Calu3 (cell line): ENCODE measurements at regions not wholly inside any gene's neighbourhood (a gene's known extent, or its start where the extent isn't known, plus 50 kb on each side); places are given as distances from the start of the nearest gene placed in this dataset.

Source experiments
- BruUV-seq: library from RNA; stranded (reverse); fragments of 400-500 nt; replicated peaks from 2 replicates; lab custom pipeline; 2021; lab: Mats Ljungman, UMichigan
- CTCF ChIA-PET: fragments of 300-600 bp; sonication (Branson Sonifier 250); formaldehyde crosslinking; loops from one replicate; lab custom pipeline; 2022; ENCODE audit warnings: antibody characterized with exemption; lab: Charles Lee
- DNase-seq: peaks from one replicate; pipeline ENCODE4 v3.0.0; 2022
- H3K27ac Mint-ChIP-seq: one replicate; pipeline ENCODE4 v1.8.0; 2022; ENCODE audit warnings: mixed read lengths; ENCODE audit not compliant: unreplicated experiment
- H3K27me3 Mint-ChIP-seq: one replicate; pipeline ENCODE4 v1.8.0; 2022; ENCODE audit warnings: mixed read lengths; ENCODE audit not compliant: unreplicated experiment
- H3K36me3 Mint-ChIP-seq: one replicate; pipeline ENCODE4 v1.8.0; 2022; ENCODE audit warnings: mild to moderate bottlenecking, moderate library complexity, mixed read lengths; ENCODE audit not compliant: insufficient read depth, unreplicated experiment
- H3K4me1 Mint-ChIP-seq: one replicate; pipeline ENCODE4 v1.8.0; 2022; ENCODE audit warnings: mild to moderate bottlenecking, low read depth, mixed read lengths; ENCODE audit not compliant: unreplicated experiment
- H3K4me3 Mint-ChIP-seq: one replicate; pipeline ENCODE4 v1.8.0; 2022; ENCODE audit warnings: mild to moderate bottlenecking, low read depth, moderate library complexity, mixed read lengths; ENCODE audit not compliant: unreplicated experiment
- H3K9me3 Mint-ChIP-seq: one replicate; pipeline ENCODE4 v1.8.0; 2022; ENCODE audit warnings: low read depth, mixed read lengths; ENCODE audit not compliant: unreplicated experiment
- intact Hi-C: fragments of 100-400 bp; cut with micrococcal nuclease; formaldehyde crosslinking; loops from one replicate; pipeline ENCODE4 v1.10.0; 2022; ENCODE audit not compliant: unreplicated experiment
- TF ChIP-seq, protein P1 (sequence below): fragments of 200-600 bp; IDR thresholded peaks from one replicate; pipeline ENCODE4 v1.8.0; 2022; ENCODE audit warnings: antibody characterized with exemption; ENCODE audit not compliant: unreplicated experiment

DNA sequence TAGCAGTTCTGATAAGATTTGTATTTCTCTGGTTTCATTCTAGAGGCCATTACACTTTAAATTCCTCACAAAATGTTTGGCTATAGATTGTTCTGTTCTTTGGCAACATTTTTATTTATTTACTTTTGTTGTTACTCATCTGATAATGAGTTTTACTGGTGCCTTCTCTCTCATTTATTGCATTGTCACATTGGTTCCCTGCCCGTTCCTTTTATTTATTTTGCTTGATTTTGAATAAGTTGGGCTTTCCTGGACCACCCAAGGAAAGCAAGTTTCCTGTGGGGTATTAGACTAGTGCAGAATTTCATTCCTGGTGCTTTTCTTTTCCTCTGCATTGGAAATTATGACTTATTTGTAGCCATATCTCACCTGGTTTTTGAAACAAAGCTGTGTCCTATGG lies 232.0 kb downstream of the SOCS6 start:
- TF ChIP-seq, protein P1, sequence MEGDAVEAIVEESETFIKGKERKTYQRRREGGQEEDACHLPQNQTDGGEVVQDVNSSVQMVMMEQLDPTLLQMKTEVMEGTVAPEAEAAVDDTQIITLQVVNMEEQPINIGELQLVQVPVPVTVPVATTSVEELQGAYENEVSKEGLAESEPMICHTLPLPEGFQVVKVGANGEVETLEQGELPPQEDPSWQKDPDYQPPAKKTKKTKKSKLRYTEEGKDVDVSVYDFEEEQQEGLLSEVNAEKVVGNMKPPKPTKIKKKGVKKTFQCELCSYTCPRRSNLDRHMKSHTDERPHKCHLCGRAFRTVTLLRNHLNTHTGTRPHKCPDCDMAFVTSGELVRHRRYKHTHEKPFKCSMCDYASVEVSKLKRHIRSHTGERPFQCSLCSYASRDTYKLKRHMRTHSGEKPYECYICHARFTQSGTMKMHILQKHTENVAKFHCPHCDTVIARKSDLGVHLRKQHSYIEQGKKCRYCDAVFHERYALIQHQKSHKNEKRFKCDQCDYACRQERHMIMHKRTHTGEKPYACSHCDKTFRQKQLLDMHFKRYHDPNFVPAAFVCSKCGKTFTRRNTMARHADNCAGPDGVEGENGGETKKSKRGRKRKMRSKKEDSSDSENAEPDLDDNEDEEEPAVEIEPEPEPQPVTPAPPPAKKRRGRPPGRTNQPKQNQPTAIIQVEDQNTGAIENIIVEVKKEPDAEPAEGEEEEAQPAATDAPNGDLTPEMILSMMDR = no peak
- no peaks in the 10 kb centered on the region for H3K4me1 Mint-ChIP-seq
- BruUV-seq = no TSS peak

DNA sequence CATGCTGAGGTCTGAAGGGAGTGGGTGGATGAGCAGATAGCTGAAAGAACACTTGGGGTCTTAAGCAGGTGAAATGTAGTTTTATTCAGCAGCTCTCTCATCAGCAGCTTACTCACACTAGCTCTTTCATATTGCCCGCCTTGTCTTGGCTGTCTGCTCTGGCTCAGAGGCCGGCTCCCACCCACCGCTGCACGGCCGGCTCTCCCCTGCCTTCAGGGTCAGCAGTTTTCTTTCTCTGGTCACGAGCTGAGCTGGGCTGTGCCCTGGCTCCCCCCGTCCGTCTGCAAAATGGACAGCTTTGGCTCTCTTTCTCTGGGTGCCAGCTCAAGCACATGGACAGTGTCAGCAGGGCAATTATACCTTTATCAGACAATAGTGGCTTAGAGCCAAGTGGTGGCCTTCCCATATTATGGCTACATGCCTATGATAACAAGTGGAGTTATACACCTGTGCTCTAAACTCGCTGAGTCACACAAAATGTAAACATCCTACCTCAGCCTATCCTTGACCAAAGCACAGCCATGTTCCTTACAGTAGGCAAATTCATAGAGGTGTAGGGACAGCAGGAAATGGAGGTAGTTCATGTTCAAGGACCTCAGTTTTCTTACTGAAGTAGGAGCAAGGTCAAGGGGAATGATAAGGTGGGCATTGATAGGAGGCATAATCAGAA lies 224.8 kb downstream of the SOCS6 start:
- Mint-ChIP-seq H3K4me3 (no peak overlapping the region), H3K36me3 (no peaks in the 10 kb centered on the region), H3K27ac (no peak overlapping the region), H3K27me3 (no peaks in the 10 kb centered on the region), H3K4me1 (no peaks in the 10 kb centered on the region), H3K9me3 (no peaks in the 10 kb centered on the region)
- TF ChIP-seq, protein P1 = no peak
- intact Hi-C loops = no loop called here
- CTCF ChIA-PET = no interaction called here
- no TSS peak for BruUV-seq
- no peak for DNase-seq

More for the DNA sequence above, 232.0 kb downstream of the SOCS6 start:
- no peaks in the 10 kb centered on the region for H3K36me3 Mint-ChIP-seq
- no peaks in the 10 kb centered on the region for H3K27me3 Mint-ChIP-seq
- DNase-seq = no peak
- CTCF ChIA-PET = no interaction called here
- H3K9me3 Mint-ChIP-seq = peaks cover 3% of the 10 kb centered on the region
- intact Hi-C loops = no loop called here
- no peak overlapping the region for H3K27ac Mint-ChIP-seq
- H3K4me3 Mint-ChIP-seq = no peak overlapping the region

DNA sequence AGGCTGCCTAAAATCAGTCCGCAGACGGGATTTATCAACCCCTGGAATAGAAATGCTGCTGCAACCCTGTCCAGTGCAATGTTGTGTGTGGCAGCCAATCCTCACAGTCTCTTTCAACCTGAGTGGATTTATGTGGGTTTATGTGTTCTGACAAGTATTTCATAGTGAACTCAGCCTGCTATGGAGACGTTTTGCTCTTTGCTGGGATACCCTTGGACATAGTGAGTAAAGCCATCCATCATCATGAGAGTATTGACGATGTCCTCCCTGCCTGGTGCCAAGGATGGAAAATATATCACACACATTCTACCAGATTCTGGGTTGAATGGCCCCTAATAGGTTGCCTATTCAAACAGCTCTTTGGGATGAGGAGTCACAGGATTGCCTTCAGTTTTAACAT lies 219.1 kb downstream of the SOCS6 start:
- H3K27ac Mint-ChIP-seq = no peak overlapping the region

DNA sequence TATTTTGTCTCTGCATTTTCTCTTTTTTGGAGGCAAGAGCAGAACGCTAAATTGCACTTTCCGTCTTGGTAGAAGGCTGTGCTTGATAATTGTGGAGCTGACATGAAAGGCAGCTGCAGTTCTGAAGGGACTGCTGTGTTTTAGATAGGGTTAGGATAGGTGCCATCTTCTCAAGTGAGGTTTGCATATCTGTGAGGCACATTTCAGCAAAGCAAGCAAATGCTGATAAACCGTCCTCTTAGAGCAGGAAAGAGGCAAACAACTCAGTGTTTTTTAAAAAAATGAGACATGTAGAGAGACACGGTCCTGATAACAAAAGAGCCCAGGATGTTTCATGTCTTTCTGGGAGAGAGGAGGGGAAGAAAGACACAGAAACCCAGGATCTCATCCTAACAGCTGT lies 217.7 kb downstream of the SOCS6 start:
- Mint-ChIP-seq H3K4me3 (no peak overlapping the region), H3K9me3 (no peaks in the 10 kb centered on the region), H3K27me3 (no peaks in the 10 kb centered on the region), H3K27ac (no peak overlapping the region), H3K36me3 (no peaks in the 10 kb centered on the region), H3K4me1 (peaks cover 16% of the 10 kb centered on the region)
- CTCF ChIA-PET = no interaction called here
- no TSS peak for BruUV-seq
- no peak for DNase-seq
- TF ChIP-seq, protein P1 = no peak
- intact Hi-C loops = no loop called here

More for the DNA sequence above, 219.1 kb downstream of the SOCS6 start:
- H3K27me3 Mint-ChIP-seq = no peaks in the 10 kb centered on the region
- intact Hi-C loops = no loop called here
- no peaks in the 10 kb centered on the region for H3K36me3 Mint-ChIP-seq
- CTCF ChIA-PET = no interaction called here
- H3K9me3 Mint-ChIP-seq = no peaks in the 10 kb centered on the region
- H3K4me1 Mint-ChIP-seq = peaks cover 9% of the 10 kb centered on the region
- DNase-seq = no peak
- no peak overlapping the region for H3K4me3 Mint-ChIP-seq
- no TSS peak for BruUV-seq
- TF ChIP-seq, protein P1 = no peak
